K562 (cell line): ENCODE measurements at regions not wholly inside any gene's neighbourhood (a gene's known extent, or its start where the extent isn't known, plus 50 kb on each side); places are given as distances from the start of the nearest gene placed in this dataset.
A peak's percentile ranks its signal among the peaks of the same experiment; 100 is the strongest.
"Not testable (repeated sequence)": the region's sequence is repeated elsewhere in the genome, so short reads cannot be mapped to it uniquely, and the experiment has no call there.

Source experiments
- ATAC-seq: fragments of 200-7000 bp; cut with Tn5 transposase; 3 replicates; pipeline ENCODE4 v1.9.1; 2020; ENCODE audit warnings: moderate library complexity
- BruUV-seq: library from RNA; stranded (reverse); fragments of 400-500 nt; replicated peaks from 2 replicates; lab custom pipeline; 2021; lab: Mats Ljungman, UMichigan
- CTCF ChIA-PET: fragments of 300-600 bp; formaldehyde crosslinking; extraction: SDS; loops from one replicate; lab custom pipeline; 2021; ENCODE audit warnings: low intra/inter-chr PET ratio; lab: Yijun Ruan, JAX
- POLR2A ChIA-PET: fragments of 300-600, 350-650 bp; sonication (Branson Sonifier 250); formaldehyde crosslinking; extraction: SDS; loops from one replicate; lab custom pipeline; 2021; ENCODE audit warnings: antibody characterized with exemption, inconsistent platforms; lab: Yijun Ruan, JAX
- DNase-seq, 4 experiments: peaks; one replicate each; pipeline versions ENCODE4 v3.0.0 to v3.0.0-alpha.2; 2011 to 2018; ENCODE audit warnings: low spot score in 3 of 4, mixed read lengths in 3 of 4; ENCODE audit errors: extremely low read depth in 1 of 4
- FAIRE-seq: peaks from 2 replicates; lab custom pipeline; 2011; peaks lifted over from hg19 to GRCh38; lab: Jason Lieb, UNC
- H2AFZ ChIP-seq: 2 replicates; pipeline ENCODE4 v1.6.0; 2011; ENCODE audit warnings: low read depth, low read length, control low read depth, inconsistent platforms
- H3K27ac ChIP-seq: fragments of 200-600 bp; 3 replicates; pipeline ENCODE4 v1.8.0; 2011; ENCODE audit warnings: low read depth, mild to moderate bottlenecking, control low read depth, inconsistent platforms, low read length, moderate library complexity, mixed read lengths; ENCODE audit errors: extremely low read depth
- H3K27me3 ChIP-seq, 2 experiments: fragments of 300-600 bp in 1 of 2; 2 replicates in 1 of 2; 3 replicates in 1 of 2; pipeline versions ENCODE4 v1.6.0 to v1.8.0; 2011; ENCODE audit warnings: inconsistent platforms in 2 of 2, low read length in 2 of 2, mild to moderate bottlenecking in 1 of 2, mixed read lengths in 1 of 2, moderate library complexity in 1 of 2; ENCODE audit not compliant: control insufficient read depth in 2 of 2, insufficient read depth in 2 of 2
- H3K36me3 ChIP-seq: fragments of 300-600 bp; 3 replicates; pipeline ENCODE4 v1.8.0; 2011; ENCODE audit warnings: mild to moderate bottlenecking, low read length, inconsistent platforms; ENCODE audit not compliant: control insufficient read depth, insufficient read depth
- H3K4me1 ChIP-seq, 2 experiments: fragments of 200-600 bp in 1 of 2; replicated peaks in 1 of 2; 2 replicates in 1 of 2; 3 replicates in 1 of 2; pipeline versions ENCODE4 v1.5.1 to v1.8.0; 2011; ENCODE audit warnings: inconsistent platforms in 2 of 2, low read length in 2 of 2, mild to moderate bottlenecking in 1 of 2, mixed read lengths in 1 of 2, moderate library complexity in 1 of 2; ENCODE audit not compliant: control insufficient read depth in 2 of 2, insufficient read depth in 2 of 2
- H3K4me2 ChIP-seq: 2 replicates; pipeline ENCODE4 v1.6.1; 2011; ENCODE audit warnings: low read length, control low read depth, inconsistent platforms, mixed read lengths; ENCODE audit not compliant: insufficient read depth
- H3K4me3 ChIP-seq: fragments of 200-600 bp; sonication (generic), shearing (Covaris generic); 2 replicates; pipeline ENCODE4 v1.5.1; 2016; ENCODE audit warnings: control low read depth, inconsistent platforms
- H3K79me2 ChIP-seq: fragments of 200-600 bp; 3 replicates; pipeline ENCODE4 v1.8.0; 2011; ENCODE audit warnings: low read length, inconsistent platforms; ENCODE audit not compliant: control insufficient read depth, insufficient read depth
- H3K9ac ChIP-seq, 2 experiments: 2 replicates each; pipeline versions ENCODE4 v1.6.0 to v1.6.1; 2011; ENCODE audit warnings: low read depth in 2 of 2, low read length in 2 of 2, control low read depth in 1 of 2, inconsistent platforms in 1 of 2, mild to moderate bottlenecking in 1 of 2, mixed read lengths in 1 of 2; ENCODE audit not compliant: insufficient read depth in 1 of 2
- H3K9me1 ChIP-seq: one replicate; pipeline ENCODE4 v1.6.0; 2011; ENCODE audit warnings: inconsistent platforms, mild to moderate bottlenecking, low read length, moderate library complexity; ENCODE audit not compliant: control insufficient read depth, insufficient read depth
- H3K9me3 ChIP-seq: replicated peaks from 2 replicates; pipeline ENCODE4 v1.5.1; 2011; ENCODE audit warnings: low read depth, low read length, inconsistent platforms; ENCODE audit not compliant: control insufficient read depth, insufficient read depth
- H4K20me1 ChIP-seq: replicated peaks from 2 replicates; pipeline ENCODE4 v1.6.1; 2011; ENCODE audit warnings: low read length, inconsistent platforms, mixed read lengths; ENCODE audit not compliant: control insufficient read depth, insufficient read depth
- ATF4 ChIP-seq: fragments of 450-650 bp; formaldehyde crosslinking; IDR thresholded peaks from 2 replicates; pipeline ENCODE4 v1.4.0; 2022; ENCODE audit warnings: mild to moderate bottlenecking, moderate library complexity
- ATF7 ChIP-seq: fragments of 450-650 bp; IDR thresholded peaks from 2 replicates; pipeline ENCODE4 v1.7.1; 2014; ENCODE audit warnings: mild to moderate bottlenecking, moderate library complexity
- CEBPG ChIP-seq, 3 experiments: fragments of 200-800 bp in 1 of 3; sonication (Bioruptor generic) in 1 of 3; sonication (generic) in 1 of 3; formaldehyde crosslinking in 1 of 3; IDR thresholded peaks in 2 of 3; conservative IDR thresholded peaks in 1 of 3; 2 replicates each; pipeline versions ENCODE4 v1.6.1 to v1.8.0; 2016 to 2022; ENCODE audit warnings: missing compliant biosample characterization in 2 of 3, missing genetic modification characterization in 2 of 3, mild to moderate bottlenecking in 1 of 3, missing genetic modification reagents in 1 of 3
- DMBX1 ChIP-seq: fragments of 250-450 bp; sonication (Bioruptor Pico); IDR thresholded peaks from 2 replicates; pipeline ENCODE4 v1.8.0; 2022; ENCODE audit warnings: inconsistent platforms, mild to moderate bottlenecking, moderate library complexity, borderline replicate concordance
- ESRRA ChIP-seq: fragments of 450-650 bp; IDR thresholded peaks from 2 replicates; pipeline ENCODE4 v1.6.1; 2014; ENCODE audit warnings: low read depth, mild to moderate bottlenecking, moderate library complexity, borderline replicate concordance
- L3MBTL2 ChIP-seq: fragments of 450-650 bp; IDR thresholded peaks from 2 replicates; pipeline ENCODE4 v1.6.1; 2016; ENCODE audit warnings: mild to moderate bottlenecking, moderate library complexity
- NR2C1 ChIP-seq, 2 experiments: fragments of 450-650 bp; IDR thresholded peaks; 2 replicates each; pipeline ENCODE4 v1.6.1; 2017; ENCODE audit warnings: mild to moderate bottlenecking in 2 of 2, antibody characterized with exemption in 1 of 2, inconsistent platforms in 1 of 2, missing compliant biosample characterization in 1 of 2, missing genetic modification characterization in 1 of 2
- POLR2H ChIP-seq: IDR thresholded peaks from 2 replicates; pipeline ENCODE4 v1.6.1; 2016; ENCODE audit warnings: missing genetic modification characterization, low read depth, mild to moderate bottlenecking, control low read depth, missing compliant biosample characterization, moderate library complexity
- TRIM24 ChIP-seq, 2 experiments: fragments of 450-650 bp; IDR thresholded peaks; 2 replicates each; pipeline ENCODE4 v1.6.1; 2016
- WGBS: fragments of 100-300 bp; shearing (Covaris generic); methylation state at CpG from one replicate; pipeline ENCODE4 v1.1.6; 2016; ENCODE audit warnings: low coverage, mixed read lengths; ENCODE audit not compliant: insufficient coverage; ENCODE audit errors: missing lambda C conversion rate; 5-methylcytosine and 5-hydroxymethylcytosine counted together
- in situ Hi-C: fragments of 300-500 bp; cut with MboI; formaldehyde crosslinking; loops from 4 replicates; pipeline ENCODE4 v1.15.0; 2018; ENCODE audit warnings: inconsistent platforms, mixed read lengths
- intact Hi-C: fragments of 100-400 bp; cut with micrococcal nuclease; formaldehyde crosslinking; loops from 2 replicates; pipeline ENCODE4 v1.14.2; 2022
- TF ChIP-seq, protein P1 (sequence below), 2 experiments: fragments of 450-650 bp in 1 of 2; sonication (generic) in 1 of 2; formaldehyde crosslinking in 1 of 2; IDR thresholded peaks in 1 of 2; conservative IDR thresholded peaks in 1 of 2; 2 replicates each; pipeline versions ENCODE4 v1.6.1 to v1.8.1; 2016 to 2023; ENCODE audit warnings: mild to moderate bottlenecking in 2 of 2, moderate library complexity in 2 of 2, inconsistent platforms in 1 of 2, missing genetic modification reagents in 1 of 2

- H3K4me2 ChIP-seq; POLR2A ChIA-PET; H3K79me2 ChIP-seq; H3K36me3 ChIP-seq; H3K4me1 ChIP-seq; CTCF ChIA-PET; H3K27me3 ChIP-seq; H3K9me3 ChIP-seq; DNase-seq; H3K27ac ChIP-seq; in situ Hi-C loops; H4K20me1 ChIP-seq; BruUV-seq; FAIRE-seq; H3K9me1 ChIP-seq; H2AFZ ChIP-seq; H3K9ac ChIP-seq; H3K4me3 ChIP-seq; TF ChIP-seq CEBPG (CRISPR knock-in tag; IDR thresholded peaks at IDR 0.05); NR2C1 (IDR thresholded peaks at IDR 0.05): not testable (repeated sequence)
- intact Hi-C loops, result loop anchor here (5.0 kb wide), 1 partner anchor 114 kb away; no protein-coding TSS in a partner anchor
- TF ChIP-seq DMBX1 (peak; percentile 30; the same call in 1 of the 2 replicates), CEBPG (tag; conservative IDR thresholded peaks at IDR 0.05 in 1 of 2, IDR thresholded peaks at IDR 0.05 in 1 of 2) (peak; percentile 35 to 87; a peak in 3 of 4 replicates), TRIM24 (IDR thresholded peaks at IDR 0.05) (peak; percentile 5 to 67; a peak in 2 of 4 replicates), ESRRA (peak; percentile 33; the same call in 1 of the 2 replicates), POLR2H (tag) (peak; percentile 75), ATF4 (CRISPR knock-in tag) (peak; percentile 75), ATF7 (peak; percentile 17; the same call in 1 of the 2 replicates), L3MBTL2 (0 out of 2 replicates have a peak, but pooled peaks have one; percentile 16), NR2C1 (tag; IDR thresholded peaks at IDR 0.05) (0 out of 2 replicates have a peak, but pooled peaks have one; percentile 16)
- TF ChIP-seq, protein P1, sequence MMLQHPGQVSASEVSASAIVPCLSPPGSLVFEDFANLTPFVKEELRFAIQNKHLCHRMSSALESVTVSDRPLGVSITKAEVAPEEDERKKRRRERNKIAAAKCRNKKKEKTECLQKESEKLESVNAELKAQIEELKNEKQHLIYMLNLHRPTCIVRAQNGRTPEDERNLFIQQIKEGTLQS (IDR thresholded peaks at IDR 0.05), result peak; percentile 59; the same call in 1 of the 2 replicates
- TF ChIP-seq, protein P1 (CRISPR knock-in tag; conservative IDR thresholded peaks at IDR 0.05), result not testable (repeated sequence)
- 12% methylated on average over 2 of the region's 2 CpGs for WGBS
- ATAC-seq, result peak; percentile 61
These were observed 68.1 kb upstream of the KIF2A start for GRCh38 chr5:62237944-62238343.
